GM12878 (cell line): ENCODE measurements at regions not wholly inside any gene's neighbourhood (a gene's known extent, or its start where the extent isn't known, plus 50 kb on each side); places are given as distances from the start of the nearest gene placed in this dataset.

Experiments
- ATAC-seq: fragments of 200-7000 bp; cut with Tn5 transposase; 3 replicates; pipeline ENCODE4 v1.9.1; 2020; ENCODE audit warnings: mild to moderate bottlenecking, moderate library complexity
- BruUV-seq: library from RNA; stranded (reverse); fragments of 400-500 nt; replicated peaks from 2 replicates; lab custom pipeline; 2021; lab: Mats Ljungman, UMichigan
- CTCF ChIA-PET: fragments of 300-600 bp; sonication (Branson Sonifier 250); formaldehyde crosslinking; extraction: SDS; loops from one replicate; lab custom pipeline; 2021; ENCODE audit warnings: inconsistent platforms; lab: Yijun Ruan, JAX
- POLR2A ChIA-PET: fragments of 350-600 bp; formaldehyde crosslinking; extraction: SDS; loops from one replicate; lab custom pipeline; 2021; ENCODE audit warnings: inconsistent platforms; lab: Charles Lee
- RAD21 ChIA-PET: fragments of 300-600 bp; sonication (Branson Sonifier 250); formaldehyde crosslinking; loops from one replicate; lab custom pipeline; 2023; ENCODE audit warnings: antibody characterized with exemption; ENCODE audit not compliant: unreplicated experiment; lab: Charles Lee
- SMC1A ChIA-PET: fragments of 300-600 bp; sonication (Branson Sonifier 250); formaldehyde crosslinking; loops from one replicate; lab custom pipeline; 2023; ENCODE audit not compliant: unreplicated experiment, uncharacterized antibody; lab: Charles Lee
- DNase-seq: peaks from one replicate; pipeline ENCODE4 v3.0.0-alpha.2; 2011; ENCODE audit warnings: low read depth, low spot score
- FAIRE-seq: peaks from 3 replicates; lab custom pipeline; 2011; peaks lifted over from hg19 to GRCh38; lab: Jason Lieb, UNC
- H2AFZ ChIP-seq: 2 replicates; pipeline ENCODE4 v1.6.0; 2011; ENCODE audit warnings: low read depth, low read length, control low read depth; ENCODE audit not compliant: control insufficient read depth
- H3K27ac ChIP-seq: 2 replicates; pipeline ENCODE4 v1.5.1; 2011; ENCODE audit warnings: control low read depth; ENCODE audit not compliant: control insufficient read depth, insufficient read depth
- H3K27me3 ChIP-seq, 2 experiments: replicated peaks in 1 of 2; 2 replicates each; pipeline versions ENCODE4 v1.6.0 to v1.6.1; 2011; ENCODE audit warnings: low read length in 1 of 2; ENCODE audit not compliant: control insufficient read depth in 2 of 2, insufficient read depth in 2 of 2
- H3K36me3 ChIP-seq, 2 experiments: 2 replicates each; pipeline ENCODE4 v1.5.1; 2011; ENCODE audit warnings: low read length in 1 of 2; ENCODE audit not compliant: control insufficient read depth in 2 of 2, insufficient read depth in 2 of 2
- H3K4me1 ChIP-seq: 2 replicates; pipeline ENCODE4 v1.6.1; 2011; ENCODE audit warnings: mild to moderate bottlenecking, low read length, moderate library complexity, mixed read lengths; ENCODE audit not compliant: control insufficient read depth, insufficient read depth
- H3K4me2 ChIP-seq: 2 replicates; pipeline ENCODE4 v1.6.0; 2011; ENCODE audit warnings: control low read depth; ENCODE audit not compliant: control insufficient read depth, insufficient read depth
- H3K4me3 ChIP-seq: fragments of 200-600 bp; sonication (generic); 2 replicates; pipeline ENCODE4 v1.5.1; 2016
- H3K79me2 ChIP-seq: 2 replicates; pipeline ENCODE4 v1.6.0; 2011; ENCODE audit warnings: low read length; ENCODE audit not compliant: control insufficient read depth, insufficient read depth
- H3K9ac ChIP-seq: 2 replicates; pipeline ENCODE4 v1.8.0; 2011; ENCODE audit warnings: low read length, control low read depth, mixed read lengths; ENCODE audit not compliant: control insufficient read depth, insufficient read depth
- H3K9me3 ChIP-seq: replicated peaks from 3 replicates; pipeline ENCODE4 v1.5.1; 2011; ENCODE audit warnings: mild to moderate bottlenecking, low read length; ENCODE audit not compliant: control insufficient read depth, insufficient read depth
- H4K20me1 ChIP-seq: 2 replicates; pipeline ENCODE4 v1.6.0; 2011; ENCODE audit not compliant: control insufficient read depth, insufficient read depth
- ATF2 ChIP-seq: IDR thresholded peaks from 2 replicates; pipeline ENCODE4 v1.6.1; 2012; ENCODE audit warnings: low read length, inconsistent platforms
- ATF3 ChIP-seq: IDR thresholded peaks from 2 replicates; pipeline ENCODE4 v1.6.1; 2011; ENCODE audit warnings: low read depth, mild to moderate bottlenecking, low read length, moderate library complexity, borderline replicate concordance; ENCODE audit errors: extremely low read depth
- CBX3 ChIP-seq: fragments of 200-600 bp; sonication (generic); IDR thresholded peaks from 2 replicates; pipeline ENCODE4 v1.6.1; 2016; ENCODE audit warnings: low read depth, borderline replicate concordance
- DPF2 ChIP-seq: fragments of 450-650 bp; IDR thresholded peaks from 2 replicates; pipeline ENCODE4 v1.6.1; 2017; ENCODE audit warnings: mild to moderate bottlenecking
- MEF2B ChIP-seq: fragments of 450-650 bp; IDR thresholded peaks from 2 replicates; pipeline ENCODE4 v1.6.1; 2018; ENCODE audit warnings: mild to moderate bottlenecking, moderate library complexity; ENCODE audit not compliant: partially characterized antibody, poor library complexity, severe bottlenecking
- NBN ChIP-seq: fragments of 450-650 bp; IDR thresholded peaks from 2 replicates; pipeline ENCODE4 v1.6.1; 2016
- NFXL1 ChIP-seq: fragments of 450-650 bp; IDR thresholded peaks from 2 replicates; pipeline ENCODE4 v1.6.1; 2017; ENCODE audit warnings: antibody characterized with exemption, mild to moderate bottlenecking, borderline replicate concordance
- PML ChIP-seq: IDR thresholded peaks from 2 replicates; pipeline ENCODE4 v1.6.1; 2012; ENCODE audit warnings: low read length, inconsistent platforms
- RAD21 ChIP-seq: IDR thresholded peaks from 2 replicates; pipeline ENCODE4 v1.6.1; 2011; ENCODE audit warnings: mild to moderate bottlenecking, low read depth, low read length, moderate library complexity; ENCODE audit not compliant: insufficient read depth
- RAD51 ChIP-seq: fragments of 450-650 bp; IDR thresholded peaks from 2 replicates; pipeline ENCODE4 v1.6.1; 2016; ENCODE audit warnings: moderate library complexity, mild to moderate bottlenecking, inconsistent platforms
- RBBP5 ChIP-seq: fragments of 200-600 bp; sonication (generic); conservative IDR thresholded peaks from 2 replicates; pipeline ENCODE4 v1.6.1; 2016
- SMAD5 ChIP-seq: IDR thresholded peaks from 2 replicates; pipeline ENCODE4 v1.6.1; 2016; ENCODE audit warnings: antibody characterized with exemption, low read depth
- SMARCA5 ChIP-seq: fragments of 450-650 bp; IDR thresholded peaks from 2 replicates; pipeline ENCODE4 v1.6.1; 2017; ENCODE audit warnings: mild to moderate bottlenecking
- TBL1XR1 ChIP-seq: IDR thresholded peaks from 2 replicates; pipeline ENCODE4 v1.6.1; 2012; ENCODE audit warnings: low read depth, low read length, improper control_type of control experiment
- WGBS: methylation state at CpG from one replicate; pipeline ENCODE4 v1.1.6; 2016; ENCODE audit warnings: low lambda C conversion rate; ENCODE audit not compliant: insufficient replicate concordance, insufficient coverage; ENCODE audit errors: missing lambda C conversion rate; 5-methylcytosine and 5-hydroxymethylcytosine counted together
- in situ Hi-C: fragments of 300-500 bp; cut with MboI; formaldehyde crosslinking; loops from 9 replicates; pipeline ENCODE4 v1.14.3; 2018; ENCODE audit warnings: mixed read lengths
- intact Hi-C: fragments of 100-400 bp; cut with micrococcal nuclease; formaldehyde crosslinking; loops from one replicate; pipeline ENCODE4 v1.14.2; 2022; ENCODE audit not compliant: unreplicated experiment
- TF ChIP-seq, protein P1 (sequence below): fragments of 450-650 bp; formaldehyde crosslinking; IDR thresholded peaks from 2 replicates; pipeline ENCODE4 v1.4.0; 2020; ENCODE audit warnings: mild to moderate bottlenecking, moderate library complexity

DNA sequence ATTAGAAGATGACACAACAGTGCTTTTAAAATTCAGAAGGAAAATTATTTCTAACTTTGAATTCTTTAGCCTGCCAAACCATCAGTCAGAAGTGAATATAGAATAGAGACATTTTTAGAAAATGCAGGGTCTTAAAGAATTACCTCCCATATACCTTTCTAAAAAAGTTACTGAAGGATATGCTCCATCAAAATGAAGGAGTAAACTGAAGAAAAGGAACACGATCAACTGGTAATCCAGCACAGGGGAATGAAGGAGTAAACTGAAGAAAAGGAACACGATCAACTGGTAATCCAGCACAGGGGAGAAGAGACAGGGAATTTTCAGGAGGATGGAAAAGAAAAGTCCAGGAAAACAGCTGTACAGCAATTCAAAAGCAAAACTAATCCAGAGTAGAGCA lies 75.4 kb upstream of the LDLRAD3 start:
- ChIA-PET CTCF (interaction anchor here (0.7 kb wide), 1 partner anchor 161 kb away, joined by 3 read pairs; no protein-coding TSS in a partner anchor), SMC1A (interaction anchor here (1.2 to 1.4 kb wide), 2 partner anchors 21 to 263 kb away, joined by 3 read pairs; no protein-coding TSS in a partner anchor), POLR2A (no interaction called here), RAD21 (no interaction called here)
- H4K20me1 ChIP-seq = no peaks in the 10 kb centered on the region
- no peak for DNase-seq
- H3K4me2 ChIP-seq = no peak overlapping the region
- no peaks in the 10 kb centered on the region for H3K27me3 ChIP-seq
- WGBS = 43% methylated on average over 2 of the region's 2 CpGs
- H3K4me3 ChIP-seq = no peak overlapping the region
- no TSS peak for BruUV-seq
- no peak for FAIRE-seq
- no peak overlapping the region for H2AFZ ChIP-seq
- H3K9ac ChIP-seq = no peak overlapping the region
- no peak for ATAC-seq
- H3K9me3 ChIP-seq = no peaks in the 10 kb centered on the region
- intact Hi-C loops (no loop called here), in situ Hi-C loops (no loop called here)
- H3K36me3 ChIP-seq = no peaks in the 10 kb centered on the region
- no peaks in the 10 kb centered on the region for H3K79me2 ChIP-seq
- H3K27ac ChIP-seq = no peak overlapping the region
- H3K4me1 ChIP-seq = no peaks in the 10 kb centered on the region
- no peak for TF ChIP-seq PML
- no peak for TF ChIP-seq RBBP5
- no peak for TF ChIP-seq NBN
- no peak for TF ChIP-seq ATF2
- TF ChIP-seq TBL1XR1 = no peak
- no peak for TF ChIP-seq NFXL1
- no peak for TF ChIP-seq RAD21
- no peak for TF ChIP-seq MEF2B

DNA sequence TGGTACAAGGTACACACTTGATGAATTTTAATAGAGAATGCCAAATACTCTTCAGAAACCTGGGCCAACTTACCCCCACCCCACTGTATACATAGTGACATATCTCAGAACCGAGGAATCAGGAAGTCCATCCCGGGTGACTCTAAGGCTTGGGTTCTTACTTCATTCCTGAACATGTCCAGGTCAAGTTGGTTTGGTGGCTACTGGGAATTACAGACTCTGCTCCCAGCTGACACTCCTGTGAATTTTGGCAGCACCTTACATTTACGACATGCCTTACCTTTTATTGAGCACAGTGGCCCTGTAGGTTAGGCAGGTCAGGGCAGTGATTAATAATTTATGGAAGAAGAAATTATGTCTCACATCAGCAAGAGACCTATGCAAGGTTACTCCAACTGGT lies 70.1 kb upstream of the LDLRAD3 start:
- H3K4me3 ChIP-seq = no peak overlapping the region
- H3K9me3 ChIP-seq = no peaks in the 10 kb centered on the region
- no peaks in the 10 kb centered on the region for H4K20me1 ChIP-seq
- 90% methylated on average over 3 of the region's 3 CpGs for WGBS
- no TSS peak for BruUV-seq
- intact Hi-C loops (no loop called here), in situ Hi-C loops (no loop called here)
- no peaks in the 10 kb centered on the region for H3K4me1 ChIP-seq
- RAD21 ChIA-PET = no interaction called here
- no peaks in the 10 kb centered on the region for H3K79me2 ChIP-seq
- SMC1A ChIA-PET = interaction anchor here (0.6 kb wide), 1 partner anchor 21 kb away, joined by 3 read pairs; no protein-coding TSS in a partner anchor
- CTCF ChIA-PET = no interaction called here
- H3K36me3 ChIP-seq = no peaks in the 10 kb centered on the region
- no peak overlapping the region for H3K27ac ChIP-seq
- no peak overlapping the region for H2AFZ ChIP-seq
- ATAC-seq (no peak), DNase-seq (no peak), FAIRE-seq (no peak)
- no peaks in the 10 kb centered on the region for H3K27me3 ChIP-seq
- no peak overlapping the region for H3K4me2 ChIP-seq
- POLR2A ChIA-PET = no interaction called here
- no peak overlapping the region for H3K9ac ChIP-seq
- TF ChIP-seq, protein P1, sequence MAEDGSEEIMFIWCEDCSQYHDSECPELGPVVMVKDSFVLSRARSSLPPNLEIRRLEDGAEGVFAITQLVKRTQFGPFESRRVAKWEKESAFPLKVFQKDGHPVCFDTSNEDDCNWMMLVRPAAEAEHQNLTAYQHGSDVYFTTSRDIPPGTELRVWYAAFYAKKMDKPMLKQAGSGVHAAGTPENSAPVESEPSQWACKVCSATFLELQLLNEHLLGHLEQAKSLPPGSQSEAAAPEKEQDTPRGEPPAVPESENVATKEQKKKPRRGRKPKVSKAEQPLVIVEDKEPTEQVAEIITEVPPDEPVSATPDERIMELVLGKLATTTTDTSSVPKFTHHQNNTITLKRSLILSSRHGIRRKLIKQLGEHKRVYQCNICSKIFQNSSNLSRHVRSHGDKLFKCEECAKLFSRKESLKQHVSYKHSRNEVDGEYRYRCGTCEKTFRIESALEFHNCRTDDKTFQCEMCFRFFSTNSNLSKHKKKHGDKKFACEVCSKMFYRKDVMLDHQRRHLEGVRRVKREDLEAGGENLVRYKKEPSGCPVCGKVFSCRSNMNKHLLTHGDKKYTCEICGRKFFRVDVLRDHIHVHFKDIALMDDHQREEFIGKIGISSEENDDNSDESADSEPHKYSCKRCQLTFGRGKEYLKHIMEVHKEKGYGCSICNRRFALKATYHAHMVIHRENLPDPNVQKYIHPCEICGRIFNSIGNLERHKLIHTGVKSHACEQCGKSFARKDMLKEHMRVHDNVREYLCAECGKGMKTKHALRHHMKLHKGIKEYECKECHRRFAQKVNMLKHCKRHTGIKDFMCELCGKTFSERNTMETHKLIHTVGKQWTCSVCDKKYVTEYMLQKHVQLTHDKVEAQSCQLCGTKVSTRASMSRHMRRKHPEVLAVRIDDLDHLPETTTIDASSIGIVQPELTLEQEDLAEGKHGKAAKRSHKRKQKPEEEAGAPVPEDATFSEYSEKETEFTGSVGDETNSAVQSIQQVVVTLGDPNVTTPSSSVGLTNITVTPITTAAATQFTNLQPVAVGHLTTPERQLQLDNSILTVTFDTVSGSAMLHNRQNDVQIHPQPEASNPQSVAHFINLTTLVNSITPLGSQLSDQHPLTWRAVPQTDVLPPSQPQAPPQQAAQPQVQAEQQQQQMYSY (CRISPR knock-in tag) = no peak
- TF ChIP-seq DPF2 = no peak
- TF ChIP-seq SMAD5 = no peak
- no peak for TF ChIP-seq CBX3
- TF ChIP-seq ATF3 = no peak
- TF ChIP-seq SMARCA5 = no peak
- TF ChIP-seq RAD51 = no peak
